Forelimb muscle (tissue), 1 donor: ENCODE measurements at regions not wholly inside any gene's neighbourhood (a gene's known extent, or its start where the extent isn't known, plus 50 kb on each side); places are given as distances from the start of the nearest gene placed in this dataset.

Source experiments
- DNase-seq: peaks from one replicate; pipeline ENCODE4 v3.0.0-alpha.2; 2013; ENCODE audit warnings: low read depth

- DNase-seq, result no peak
Measured at GRCh38 chr1:221069986-221070385, 190.7 kb downstream of the HLX start.

DNA sequence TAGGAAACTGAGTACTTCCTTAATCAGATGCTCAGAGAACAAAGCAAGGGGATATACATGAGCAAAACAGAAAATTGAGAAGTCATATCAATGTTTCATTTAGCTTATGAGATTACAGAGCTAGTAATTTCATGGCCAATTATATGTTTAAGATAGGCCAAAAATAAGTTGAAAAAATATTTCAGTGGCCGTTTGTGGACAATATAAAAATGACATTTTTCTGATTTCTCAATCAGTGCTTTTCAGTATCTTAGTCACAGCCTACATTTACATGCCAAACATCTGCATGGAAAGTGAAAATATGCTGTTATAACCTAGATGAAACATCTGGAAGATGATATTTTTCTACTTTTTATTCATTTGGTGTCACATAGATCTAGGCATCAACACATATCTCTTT lies 192.5 kb downstream of the HLX start:
- DNase-seq, result no peak

GRCh38 chr1:221072214-221072613 lies 193.0 kb downstream of the HLX start:
- no peak for DNase-seq

DNA sequence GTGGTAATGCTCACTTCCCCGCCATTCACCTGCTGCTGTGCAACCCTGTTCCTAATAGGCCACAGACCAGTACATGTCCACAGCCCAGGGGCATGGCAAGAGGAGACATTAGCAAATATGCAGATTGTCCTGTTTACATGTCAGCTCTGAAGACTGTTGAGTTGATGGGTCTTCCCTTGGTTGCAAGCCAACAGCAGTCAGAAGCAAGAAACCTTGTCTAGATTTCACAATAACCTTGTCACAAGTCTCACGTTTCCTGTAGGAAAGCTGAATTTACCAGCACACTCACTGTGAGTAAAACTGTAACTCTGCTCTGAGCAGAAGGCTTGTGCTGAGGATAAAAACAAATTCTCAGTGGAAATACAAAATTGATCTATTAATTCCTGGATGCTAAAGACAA lies 195.1 kb downstream of the HLX start:
- DNase-seq, result no peak

GRCh38 chr1:221075911-221076310 lies 196.7 kb downstream of the HLX start:
- no peak for DNase-seq

DNA sequence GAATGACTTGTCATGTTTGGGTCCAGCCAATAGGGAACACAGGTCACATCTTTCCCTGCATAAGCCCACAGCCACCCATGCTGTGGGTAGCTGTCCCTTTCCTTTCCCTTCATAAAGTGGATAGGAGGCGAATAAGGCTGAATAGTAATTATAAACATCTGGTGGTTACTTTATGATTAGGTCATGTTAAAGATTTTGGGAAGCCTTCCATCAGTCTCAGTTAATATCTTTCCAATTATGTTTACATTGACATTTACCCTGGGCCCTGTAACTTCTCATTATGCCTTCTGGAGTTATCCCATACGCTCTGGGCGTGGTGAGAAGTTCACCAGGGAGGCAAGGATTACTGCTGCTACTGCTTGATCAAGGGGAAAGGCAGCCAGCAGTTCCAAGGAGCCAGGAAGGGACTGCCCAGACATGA lies 197.2 kb downstream of the HLX start:
- no peak for DNase-seq

- no peak for DNase-seq
Measured at GRCh38 chr1:221078260-221078965, 199.2 kb downstream of the HLX start.

- DNase-seq, result no peak
Measured at GRCh38 chr1:221083902-221084301, 204.7 kb downstream of the HLX start.

DNA sequence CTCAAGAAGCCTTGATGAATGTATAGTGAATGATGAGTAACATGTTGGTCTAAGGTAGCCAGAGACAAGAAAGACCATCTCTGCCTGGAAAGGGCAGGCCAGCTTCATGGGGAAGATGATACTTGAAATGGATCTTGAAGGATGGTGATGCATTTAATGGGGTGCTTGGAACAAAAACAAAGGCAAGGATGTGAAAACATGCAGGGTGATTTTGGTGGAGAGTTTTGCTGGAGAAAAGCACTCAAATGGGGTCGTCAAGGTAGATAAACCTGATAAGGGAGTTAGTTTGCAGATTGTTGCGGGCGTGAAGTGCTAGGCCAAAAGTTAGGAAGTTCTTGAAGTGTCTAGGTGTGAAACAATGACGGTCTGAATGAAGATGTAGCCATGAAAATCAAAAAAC lies 205.4 kb downstream of the HLX start:
- DNase-seq, result no peak

DNA sequence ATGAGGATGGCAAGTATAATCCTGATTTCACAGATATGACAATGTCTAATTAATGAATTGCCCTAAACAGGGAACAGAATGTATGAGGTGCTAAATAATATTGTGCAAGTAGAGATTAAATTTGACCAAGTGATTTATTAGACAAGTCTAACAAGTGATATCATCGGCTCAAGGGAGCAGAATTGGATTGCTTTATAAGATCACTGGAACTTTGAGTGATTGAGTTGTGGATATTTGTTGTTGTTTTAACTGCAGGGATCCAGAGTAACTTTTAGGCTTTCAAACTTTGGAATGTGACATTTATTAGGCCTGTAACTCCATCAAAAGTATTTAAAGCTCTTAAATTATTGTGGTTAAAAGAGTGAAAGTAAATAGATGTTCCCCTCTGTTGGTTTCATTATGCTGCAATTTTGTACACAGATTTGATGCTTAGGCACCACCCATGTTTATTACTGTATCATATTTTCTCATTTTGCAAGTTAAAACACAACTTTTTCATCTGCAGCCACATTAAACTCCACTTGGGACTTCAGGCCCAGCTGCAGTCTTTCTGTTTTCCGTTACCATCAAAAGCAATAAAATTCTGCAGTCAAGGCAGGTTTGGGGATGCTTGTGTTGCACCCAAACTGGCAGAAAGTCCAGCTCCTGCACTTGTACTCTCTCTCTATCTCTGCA lies 206.6 kb downstream of the HLX start:
- no peak for DNase-seq

- no peak for DNase-seq
Measured at GRCh38 chr1:221087919-221088318, 208.7 kb downstream of the HLX start.

DNA sequence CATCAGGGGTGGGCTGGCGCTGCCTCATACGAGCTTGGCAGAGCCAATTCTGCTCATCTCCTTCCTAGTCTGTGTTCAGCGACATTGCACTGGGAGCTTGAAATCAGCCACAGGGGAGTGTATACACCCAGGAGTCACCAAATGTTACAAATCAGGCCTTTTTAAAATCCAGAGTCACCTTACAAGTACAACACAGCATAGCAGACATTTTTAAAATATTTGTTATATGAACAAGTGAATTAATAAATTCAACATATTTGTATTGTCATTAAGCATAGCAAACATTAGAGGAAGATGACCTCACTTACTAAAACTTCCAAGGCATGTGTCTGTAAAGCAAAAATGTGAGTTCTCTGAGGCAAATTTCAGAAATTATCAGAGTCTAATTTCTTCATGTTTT lies 210.0 kb downstream of the HLX start:
- DNase-seq, result no peak

- no peak for DNase-seq
Measured at GRCh38 chr1:221089803-221090202, 210.6 kb downstream of the HLX start.

GRCh38 chr1:221093903-221094791 lies 214.9 kb downstream of the HLX start:
- no peak for DNase-seq

DNA sequence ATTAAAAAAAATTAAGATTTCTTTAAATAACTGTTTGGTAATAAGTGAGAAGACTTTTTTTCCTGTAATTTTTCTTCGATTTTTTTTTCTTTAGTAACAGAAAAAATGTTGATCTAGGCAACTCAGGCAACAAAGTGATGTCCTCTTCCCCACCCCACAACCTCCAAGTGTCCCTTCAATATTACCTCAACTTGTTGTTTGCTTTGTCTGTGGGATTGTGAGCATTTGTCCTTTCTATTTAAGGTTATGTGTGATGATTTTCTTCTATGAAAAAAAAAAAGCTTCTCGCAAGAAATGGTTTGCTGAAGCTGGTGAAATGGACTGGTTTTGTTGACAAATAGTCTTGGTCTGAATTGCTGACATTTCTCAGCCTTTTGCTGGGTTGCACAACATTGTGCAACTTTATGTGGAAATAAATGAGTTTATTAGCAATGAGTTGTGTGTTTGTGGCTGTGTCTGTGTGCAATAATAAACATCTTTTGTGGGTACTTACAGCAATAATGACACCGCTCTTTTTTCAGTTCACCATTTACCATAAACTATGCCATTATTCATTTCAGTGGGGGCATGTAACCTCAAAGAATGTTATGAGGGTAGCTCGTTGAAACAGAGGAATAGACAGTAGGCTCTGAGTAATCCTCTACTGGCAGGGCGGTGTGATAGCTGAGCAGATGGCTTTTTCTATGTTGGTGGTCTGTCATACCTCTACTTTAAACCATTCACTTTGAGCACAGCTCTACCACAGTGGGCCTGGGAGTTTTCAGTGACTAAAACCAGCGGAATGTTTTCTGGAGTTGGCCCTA lies 218.4 kb downstream of the HLX start:
- DNase-seq, result no peak

GRCh38 chr1:221098471-221099405 lies 219.5 kb downstream of the HLX start:
- DNase-seq, result no peak

GRCh38 chr1:221099747-221100595 lies 220.7 kb downstream of the HLX start:
- no peak for DNase-seq

DNA sequence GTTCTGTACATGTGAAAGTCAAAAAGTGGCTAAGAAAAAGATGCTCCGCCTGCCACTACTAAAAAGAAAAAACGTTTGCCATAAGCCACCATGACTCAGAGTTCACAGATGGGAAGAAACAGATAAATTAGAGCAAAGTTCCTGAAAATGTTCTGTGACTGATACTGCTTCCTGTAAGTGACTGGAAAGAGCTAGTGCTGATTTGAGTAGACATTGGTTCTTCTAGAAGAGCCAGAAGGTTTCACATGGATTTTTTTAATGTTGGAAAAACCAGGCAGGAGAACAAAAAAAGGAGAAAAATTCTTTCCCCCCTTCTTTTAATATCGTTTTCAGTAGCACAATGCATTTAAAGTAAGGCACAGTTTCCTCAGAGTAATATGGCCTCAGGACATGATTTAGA lies 221.4 kb downstream of the HLX start:
- DNase-seq, result no peak

- DNase-seq, result no peak
Measured at GRCh38 chr1:221101807-221102605, 222.8 kb downstream of the HLX start.
